ENCODE measurements at regions not wholly inside any gene's neighbourhood (a gene's known extent, or its start where the extent isn't known, plus 50 kb on each side); places are given as distances from the start of the nearest gene placed in this dataset.

DNA sequence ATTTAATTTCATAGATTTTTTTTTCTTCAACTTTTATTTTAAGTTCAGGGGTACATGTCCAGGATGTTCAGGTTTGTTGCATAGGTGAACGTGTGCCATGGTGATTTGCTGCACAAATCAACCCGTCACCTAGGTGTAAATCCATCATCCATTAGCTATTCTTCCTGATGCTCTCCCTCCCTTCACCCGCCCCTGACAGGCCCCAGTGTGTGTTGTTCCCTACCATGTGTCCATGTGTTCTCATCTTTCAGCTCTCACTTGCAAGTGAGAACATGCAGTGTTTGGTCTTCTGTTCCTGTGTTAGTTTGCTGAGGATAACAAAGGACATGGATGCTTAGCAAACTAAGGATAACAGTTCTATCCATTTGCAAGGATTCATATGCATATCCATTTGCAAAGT lies 209.1 kb upstream of the ADCY2 start:
- TF ChIP-seq, protein P1, sequence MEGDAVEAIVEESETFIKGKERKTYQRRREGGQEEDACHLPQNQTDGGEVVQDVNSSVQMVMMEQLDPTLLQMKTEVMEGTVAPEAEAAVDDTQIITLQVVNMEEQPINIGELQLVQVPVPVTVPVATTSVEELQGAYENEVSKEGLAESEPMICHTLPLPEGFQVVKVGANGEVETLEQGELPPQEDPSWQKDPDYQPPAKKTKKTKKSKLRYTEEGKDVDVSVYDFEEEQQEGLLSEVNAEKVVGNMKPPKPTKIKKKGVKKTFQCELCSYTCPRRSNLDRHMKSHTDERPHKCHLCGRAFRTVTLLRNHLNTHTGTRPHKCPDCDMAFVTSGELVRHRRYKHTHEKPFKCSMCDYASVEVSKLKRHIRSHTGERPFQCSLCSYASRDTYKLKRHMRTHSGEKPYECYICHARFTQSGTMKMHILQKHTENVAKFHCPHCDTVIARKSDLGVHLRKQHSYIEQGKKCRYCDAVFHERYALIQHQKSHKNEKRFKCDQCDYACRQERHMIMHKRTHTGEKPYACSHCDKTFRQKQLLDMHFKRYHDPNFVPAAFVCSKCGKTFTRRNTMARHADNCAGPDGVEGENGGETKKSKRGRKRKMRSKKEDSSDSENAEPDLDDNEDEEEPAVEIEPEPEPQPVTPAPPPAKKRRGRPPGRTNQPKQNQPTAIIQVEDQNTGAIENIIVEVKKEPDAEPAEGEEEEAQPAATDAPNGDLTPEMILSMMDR (IDR thresholded peaks at IDR 0.05) = no peak
- TF ChIP-seq ZFX (IDR thresholded peaks at IDR 0.05; ENCODE audit: borderline replicate concordance) = no peak
